K562 (cell line): ENCODE measurements at regions not wholly inside any gene's neighbourhood (a gene's known extent, or its start where the extent isn't known, plus 50 kb on each side); places are given as distances from the start of the nearest gene placed in this dataset.

Source experiments
- BRD4 ChIP-seq: fragments of 200-600 bp; sonication (generic); IDR thresholded peaks from 2 replicates; pipeline ENCODE4 v1.6.1; 2017; ENCODE audit warnings: inconsistent platforms
- CHD4 ChIP-seq: fragments of 200-600 bp; sonication (generic); IDR thresholded peaks from 3 replicates; pipeline ENCODE4 v1.6.1; 2012; ENCODE audit warnings: low read depth, mild to moderate bottlenecking, mixed read lengths, low read length, inconsistent platforms; ENCODE audit not compliant: insufficient read depth, insufficient replicate concordance, poor library complexity, severe bottlenecking
- HDAC2 ChIP-seq: fragments of 450-650 bp; IDR thresholded peaks from 2 replicates; pipeline ENCODE4 v1.6.1; 2016; ENCODE audit warnings: mild to moderate bottlenecking
- JUND ChIP-seq, 2 experiments: IDR thresholded peaks; 2 replicates in 1 of 2; 3 replicates in 1 of 2; pipeline ENCODE4 v1.6.1; 2011; ENCODE audit warnings: borderline replicate concordance in 2 of 2, low read depth in 2 of 2, low read length in 2 of 2, improper control_type of control experiment in 1 of 2, missing biosample characterization in 1 of 2, missing genetic modification characterization in 1 of 2, missing genetic modification reagents in 1 of 2
- MYBL2 ChIP-seq, 2 experiments: fragments of 450-650 bp in 1 of 2; sonication (generic) in 1 of 2; formaldehyde crosslinking in 1 of 2; IDR thresholded peaks; 2 replicates each; pipeline versions ENCODE4 v1.6.1 to v1.8.1; 2017 to 2022; ENCODE audit warnings: borderline replicate concordance in 1 of 2, inconsistent platforms in 1 of 2, low read depth in 1 of 2, mild to moderate bottlenecking in 1 of 2, missing genetic modification reagents in 1 of 2, moderate library complexity in 1 of 2
- NRF1 ChIP-seq, 2 experiments: fragments of 450-650 bp; IDR thresholded peaks in 1 of 2; conservative IDR thresholded peaks in 1 of 2; 2 replicates each; pipeline ENCODE4 v1.6.1; 2014; ENCODE audit warnings: mild to moderate bottlenecking in 2 of 2
- PPARD ChIP-seq: fragments of 250-450 bp; sonication (Bioruptor Pico); IDR thresholded peaks from 2 replicates; pipeline ENCODE4 v1.8.0; 2022; ENCODE audit warnings: inconsistent platforms, mild to moderate bottlenecking, moderate library complexity
- SMARCA4 ChIP-seq: fragments of 450-650 bp; IDR thresholded peaks from 2 replicates; pipeline ENCODE4 v1.6.1; 2016
- SMARCE1 ChIP-seq: fragments of 450-650 bp; IDR thresholded peaks from 2 replicates; pipeline ENCODE4 v1.7.1; 2016; ENCODE audit warnings: mild to moderate bottlenecking
- TAF15 ChIP-seq: fragments of 200-400 bp; formaldehyde crosslinking; IDR thresholded peaks from 2 replicates; pipeline ENCODE4 v1.6.1; 2017; ENCODE audit warnings: mild to moderate bottlenecking, low read depth, low read length, moderate library complexity
- TAF7 ChIP-seq: fragments of 450-650 bp; IDR thresholded peaks from 2 replicates; pipeline ENCODE4 v1.6.1; 2016; ENCODE audit warnings: missing genetic modification characterization, missing compliant biosample characterization
- TEAD4 ChIP-seq, 2 experiments: sonication (generic) in 1 of 2; formaldehyde crosslinking in 1 of 2; IDR thresholded peaks; 2 replicates each; pipeline versions ENCODE4 v1.6.1 to v1.8.0; 2012 to 2022; ENCODE audit warnings: borderline replicate concordance in 1 of 2, inconsistent platforms in 1 of 2, low read length in 1 of 2, mild to moderate bottlenecking in 1 of 2, missing genetic modification reagents in 1 of 2
- TFAM ChIP-seq: fragments of 250-450 bp; sonication (Bioruptor Pico); conservative IDR thresholded peaks from 2 replicates; pipeline ENCODE4 v1.5.0; 2021; ENCODE audit warnings: mild to moderate bottlenecking, moderate library complexity
- ZNF445 ChIP-seq: fragments of 250-450 bp; sonication (Bioruptor Pico); IDR thresholded peaks from 2 replicates; pipeline ENCODE4 v1.4.0; 2020; ENCODE audit warnings: low read depth, mild to moderate bottlenecking, moderate library complexity
- ZNF766 ChIP-seq: fragments of 200-800 bp; sonication (Bioruptor generic); conservative IDR thresholded peaks from 2 replicates; pipeline ENCODE4 v1.6.1; 2016; ENCODE audit warnings: missing genetic modification characterization, missing compliant biosample characterization
- TF ChIP-seq, protein P1 (sequence below): sonication (generic); formaldehyde crosslinking; IDR thresholded peaks from 2 replicates; pipeline ENCODE4 v1.8.0; 2022; ENCODE audit warnings: mild to moderate bottlenecking, low read depth, missing genetic modification reagents
- TF ChIP-seq, protein P2 (sequence below): fragments of 250-450 bp; sonication (Bioruptor Pico); IDR thresholded peaks from 2 replicates; pipeline ENCODE4 v1.5.0; 2020; ENCODE audit warnings: mild to moderate bottlenecking
- TF ChIP-seq, protein P3 (sequence below): fragments of 450-650 bp; IDR thresholded peaks from 2 replicates; pipeline ENCODE4 v1.6.1; 2017; ENCODE audit warnings: antibody characterized with exemption
- TF ChIP-seq, protein P4 (sequence below), 2 experiments: fragments of 450-650 bp; conservative IDR thresholded peaks; 2 replicates each; pipeline ENCODE4 v1.6.1; 2017; ENCODE audit warnings: mild to moderate bottlenecking in 2 of 2, moderate library complexity in 2 of 2

DNA sequence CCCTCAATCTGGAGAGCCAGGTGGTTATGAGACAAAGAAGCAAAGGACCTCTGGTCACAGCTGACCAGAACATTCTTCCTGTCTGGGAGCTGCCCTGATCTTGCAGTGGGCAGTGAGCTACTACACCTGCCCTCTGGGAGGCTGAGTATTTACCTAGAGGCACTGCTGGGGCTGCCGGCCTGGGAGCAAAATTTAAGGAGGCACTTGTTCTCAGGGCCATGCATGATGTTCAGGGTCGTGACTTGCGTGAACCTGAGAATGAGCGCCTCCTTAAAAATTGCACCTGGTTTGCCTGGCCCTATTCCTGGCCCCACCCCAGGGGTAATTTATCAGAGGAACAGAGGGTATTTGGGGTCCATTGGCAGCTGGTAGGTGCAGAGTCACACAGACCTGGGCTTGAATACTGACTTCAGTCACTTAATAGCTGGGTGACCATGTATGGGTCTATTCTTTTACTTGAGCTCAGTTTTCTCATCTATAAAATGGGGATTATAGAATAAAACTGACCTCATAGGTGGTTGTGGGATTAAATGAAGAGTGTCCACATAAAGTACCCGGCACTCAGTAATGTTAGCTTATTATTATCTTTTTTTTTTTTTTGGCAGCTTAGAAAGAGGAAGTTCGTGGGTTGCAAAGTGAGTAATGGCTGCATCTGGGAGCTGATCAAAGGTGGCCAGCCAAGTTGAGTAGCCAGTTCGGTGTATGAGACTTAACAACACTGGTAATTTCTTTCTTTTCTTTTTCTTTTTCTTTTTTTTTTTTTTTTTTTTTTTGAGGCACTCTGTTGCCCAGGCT, 107.4 kb upstream of the MED13L start (continued):
- TF ChIP-seq SMARCE1 (peak; percentile 47; the same call in 1 of the 2 replicates), SMARCA4 (peak; percentile 19; the same call in 1 of the 2 replicates), TFAM (CRISPR knock-in tag) (no peak), BRD4 (no peak), JUND (IDR thresholded peaks at IDR 0.05; ENCODE audit: borderline replicate concordance, low read depth, low read length) (peak; percentile 39; the same call in 1 of the 2 replicates), JUND (tag; IDR thresholded peaks at IDR 0.05; ENCODE audit: borderline replicate concordance, low read depth, low read length) (no peak; the same call in 2 of the 3 replicates), TEAD4 (IDR thresholded peaks at IDR 0.05; ENCODE audit: low read length) (peak; percentile 16; the same call in 1 of the 2 replicates), TEAD4 (CRISPR knock-in tag; IDR thresholded peaks at IDR 0.05; ENCODE audit: borderline replicate concordance) (no peak), CHD4 (peak; percentile 90), MYBL2 (IDR thresholded peaks at IDR 0.05; ENCODE audit: low read depth) (no peak), MYBL2 (CRISPR knock-in tag; IDR thresholded peaks at IDR 0.05; ENCODE audit: borderline replicate concordance) (no peak), TAF7 (peak; percentile 26; the same call in 1 of the 2 replicates), HDAC2 (peak; percentile 22; the same call in 1 of the 2 replicates), NRF1 (conservative IDR thresholded peaks at IDR 0.05 in 1 of 2, IDR thresholded peaks at IDR 0.05 in 1 of 2) (no peak), TAF15 (no peak), PPARD (CRISPR knock-in tag) (no peak), ZNF766 (CRISPR knock-in tag) (peak; percentile 40), ZNF445 (CRISPR knock-in tag) (no peak)
- TF ChIP-seq, protein P1, sequence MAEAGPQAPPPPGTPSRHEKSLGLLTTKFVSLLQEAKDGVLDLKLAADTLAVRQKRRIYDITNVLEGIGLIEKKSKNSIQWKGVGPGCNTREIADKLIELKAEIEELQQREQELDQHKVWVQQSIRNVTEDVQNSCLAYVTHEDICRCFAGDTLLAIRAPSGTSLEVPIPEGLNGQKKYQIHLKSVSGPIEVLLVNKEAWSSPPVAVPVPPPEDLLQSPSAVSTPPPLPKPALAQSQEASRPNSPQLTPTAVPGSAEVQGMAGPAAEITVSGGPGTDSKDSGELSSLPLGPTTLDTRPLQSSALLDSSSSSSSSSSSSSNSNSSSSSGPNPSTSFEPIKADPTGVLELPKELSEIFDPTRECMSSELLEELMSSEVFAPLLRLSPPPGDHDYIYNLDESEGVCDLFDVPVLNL (CRISPR knock-in tag), result no peak
- TF ChIP-seq, protein P2, sequence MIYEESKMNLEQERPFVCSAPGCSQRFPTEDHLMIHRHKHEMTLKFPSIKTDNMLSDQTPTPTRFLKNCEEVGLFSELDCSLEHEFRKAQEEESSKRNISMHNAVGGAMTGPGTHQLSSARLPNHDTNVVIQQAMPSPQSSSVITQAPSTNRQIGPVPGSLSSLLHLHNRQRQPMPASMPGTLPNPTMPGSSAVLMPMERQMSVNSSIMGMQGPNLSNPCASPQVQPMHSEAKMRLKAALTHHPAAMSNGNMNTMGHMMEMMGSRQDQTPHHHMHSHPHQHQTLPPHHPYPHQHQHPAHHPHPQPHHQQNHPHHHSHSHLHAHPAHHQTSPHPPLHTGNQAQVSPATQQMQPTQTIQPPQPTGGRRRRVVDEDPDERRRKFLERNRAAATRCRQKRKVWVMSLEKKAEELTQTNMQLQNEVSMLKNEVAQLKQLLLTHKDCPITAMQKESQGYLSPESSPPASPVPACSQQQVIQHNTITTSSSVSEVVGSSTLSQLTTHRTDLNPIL (CRISPR knock-in tag), result no peak
- TF ChIP-seq, protein P3, sequence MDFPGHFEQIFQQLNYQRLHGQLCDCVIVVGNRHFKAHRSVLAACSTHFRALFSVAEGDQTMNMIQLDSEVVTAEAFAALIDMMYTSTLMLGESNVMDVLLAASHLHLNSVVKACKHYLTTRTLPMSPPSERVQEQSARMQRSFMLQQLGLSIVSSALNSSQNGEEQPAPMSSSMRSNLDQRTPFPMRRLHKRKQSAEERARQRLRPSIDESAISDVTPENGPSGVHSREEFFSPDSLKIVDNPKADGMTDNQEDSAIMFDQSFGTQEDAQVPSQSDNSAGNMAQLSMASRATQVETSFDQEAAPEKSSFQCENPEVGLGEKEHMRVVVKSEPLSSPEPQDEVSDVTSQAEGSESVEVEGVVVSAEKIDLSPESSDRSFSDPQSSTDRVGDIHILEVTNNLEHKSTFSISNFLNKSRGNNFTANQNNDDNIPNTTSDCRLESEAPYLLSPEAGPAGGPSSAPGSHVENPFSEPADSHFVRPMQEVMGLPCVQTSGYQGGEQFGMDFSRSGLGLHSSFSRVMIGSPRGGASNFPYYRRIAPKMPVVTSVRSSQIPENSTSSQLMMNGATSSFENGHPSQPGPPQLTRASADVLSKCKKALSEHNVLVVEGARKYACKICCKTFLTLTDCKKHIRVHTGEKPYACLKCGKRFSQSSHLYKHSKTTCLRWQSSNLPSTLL, result 0 out of 2 replicates have a peak, but pooled peaks have one; percentile 7
- TF ChIP-seq, protein P4, sequence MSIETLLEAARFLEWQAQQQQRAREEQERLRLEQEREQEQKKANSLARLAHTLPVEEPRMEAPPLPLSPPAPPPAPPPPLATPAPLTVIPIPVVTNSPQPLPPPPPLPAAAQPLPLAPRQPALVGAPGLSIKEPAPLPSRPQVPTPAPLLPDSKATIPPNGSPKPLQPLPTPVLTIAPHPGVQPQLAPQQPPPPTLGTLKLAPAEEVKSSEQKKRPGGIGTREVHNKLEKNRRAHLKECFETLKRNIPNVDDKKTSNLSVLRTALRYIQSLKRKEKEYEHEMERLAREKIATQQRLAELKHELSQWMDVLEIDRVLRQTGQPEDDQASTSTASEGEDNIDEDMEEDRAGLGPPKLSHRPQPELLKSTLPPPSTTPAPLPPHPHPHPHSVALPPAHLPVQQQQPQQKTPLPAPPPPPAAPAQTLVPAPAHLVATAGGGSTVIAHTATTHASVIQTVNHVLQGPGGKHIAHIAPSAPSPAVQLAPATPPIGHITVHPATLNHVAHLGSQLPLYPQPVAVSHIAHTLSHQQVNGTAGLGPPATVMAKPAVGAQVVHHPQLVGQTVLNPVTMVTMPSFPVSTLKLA (conservative IDR thresholded peaks at IDR 0.05), result no peak
